K562 (cell line): ENCODE measurements at regions not wholly inside any gene's neighbourhood (a gene's known extent, or its start where the extent isn't known, plus 50 kb on each side); places are given as distances from the start of the nearest gene placed in this dataset.

Experiments
- ATAC-seq: fragments of 200-7000 bp; cut with Tn5 transposase; 3 replicates; pipeline ENCODE4 v1.9.1; 2020; ENCODE audit warnings: moderate library complexity
- BruUV-seq: library from RNA; stranded (reverse); fragments of 400-500 nt; replicated peaks from 2 replicates; lab custom pipeline; 2021; lab: Mats Ljungman, UMichigan
- CTCF ChIA-PET: fragments of 300-600 bp; formaldehyde crosslinking; extraction: SDS; loops from one replicate; lab custom pipeline; 2021; ENCODE audit warnings: low intra/inter-chr PET ratio; lab: Yijun Ruan, JAX
- POLR2A ChIA-PET: fragments of 300-600, 350-650 bp; sonication (Branson Sonifier 250); formaldehyde crosslinking; extraction: SDS; loops from one replicate; lab custom pipeline; 2021; ENCODE audit warnings: antibody characterized with exemption, inconsistent platforms; lab: Yijun Ruan, JAX
- DNase-seq, 4 experiments: peaks; one replicate each; pipeline versions ENCODE4 v3.0.0 to v3.0.0-alpha.2; 2011 to 2018; ENCODE audit warnings: low spot score in 3 of 4, mixed read lengths in 3 of 4; ENCODE audit errors: extremely low read depth in 1 of 4
- FAIRE-seq: peaks from 2 replicates; lab custom pipeline; 2011; peaks lifted over from hg19 to GRCh38; lab: Jason Lieb, UNC
- H2AFZ ChIP-seq: 2 replicates; pipeline ENCODE4 v1.6.0; 2011; ENCODE audit warnings: low read depth, low read length, control low read depth, inconsistent platforms
- H3K27ac ChIP-seq: fragments of 200-600 bp; 3 replicates; pipeline ENCODE4 v1.8.0; 2011; ENCODE audit warnings: low read depth, mild to moderate bottlenecking, control low read depth, inconsistent platforms, low read length, moderate library complexity, mixed read lengths; ENCODE audit errors: extremely low read depth
- H3K27me3 ChIP-seq, 2 experiments: fragments of 300-600 bp in 1 of 2; 2 replicates in 1 of 2; 3 replicates in 1 of 2; pipeline versions ENCODE4 v1.6.0 to v1.8.0; 2011; ENCODE audit warnings: inconsistent platforms in 2 of 2, low read length in 2 of 2, mild to moderate bottlenecking in 1 of 2, mixed read lengths in 1 of 2, moderate library complexity in 1 of 2; ENCODE audit not compliant: control insufficient read depth in 2 of 2, insufficient read depth in 2 of 2
- H3K36me3 ChIP-seq: fragments of 300-600 bp; 3 replicates; pipeline ENCODE4 v1.8.0; 2011; ENCODE audit warnings: mild to moderate bottlenecking, low read length, inconsistent platforms; ENCODE audit not compliant: control insufficient read depth, insufficient read depth
- H3K4me1 ChIP-seq, 2 experiments: fragments of 200-600 bp in 1 of 2; replicated peaks in 1 of 2; 2 replicates in 1 of 2; 3 replicates in 1 of 2; pipeline versions ENCODE4 v1.5.1 to v1.8.0; 2011; ENCODE audit warnings: inconsistent platforms in 2 of 2, low read length in 2 of 2, mild to moderate bottlenecking in 1 of 2, mixed read lengths in 1 of 2, moderate library complexity in 1 of 2; ENCODE audit not compliant: control insufficient read depth in 2 of 2, insufficient read depth in 2 of 2
- H3K4me2 ChIP-seq: 2 replicates; pipeline ENCODE4 v1.6.1; 2011; ENCODE audit warnings: low read length, control low read depth, inconsistent platforms, mixed read lengths; ENCODE audit not compliant: insufficient read depth
- H3K4me3 ChIP-seq: fragments of 200-600 bp; sonication (generic), shearing (Covaris generic); 2 replicates; pipeline ENCODE4 v1.5.1; 2016; ENCODE audit warnings: control low read depth, inconsistent platforms
- H3K79me2 ChIP-seq: fragments of 200-600 bp; 3 replicates; pipeline ENCODE4 v1.8.0; 2011; ENCODE audit warnings: low read length, inconsistent platforms; ENCODE audit not compliant: control insufficient read depth, insufficient read depth
- H3K9ac ChIP-seq, 2 experiments: 2 replicates each; pipeline versions ENCODE4 v1.6.0 to v1.6.1; 2011; ENCODE audit warnings: low read depth in 2 of 2, low read length in 2 of 2, control low read depth in 1 of 2, inconsistent platforms in 1 of 2, mild to moderate bottlenecking in 1 of 2, mixed read lengths in 1 of 2; ENCODE audit not compliant: insufficient read depth in 1 of 2
- H3K9me1 ChIP-seq: one replicate; pipeline ENCODE4 v1.6.0; 2011; ENCODE audit warnings: inconsistent platforms, mild to moderate bottlenecking, low read length, moderate library complexity; ENCODE audit not compliant: control insufficient read depth, insufficient read depth
- H3K9me3 ChIP-seq: replicated peaks from 2 replicates; pipeline ENCODE4 v1.5.1; 2011; ENCODE audit warnings: low read depth, low read length, inconsistent platforms; ENCODE audit not compliant: control insufficient read depth, insufficient read depth
- H4K20me1 ChIP-seq: replicated peaks from 2 replicates; pipeline ENCODE4 v1.6.1; 2011; ENCODE audit warnings: low read length, inconsistent platforms, mixed read lengths; ENCODE audit not compliant: control insufficient read depth, insufficient read depth
- BRD9 ChIP-seq: fragments of 450-650 bp; IDR thresholded peaks from 2 replicates; pipeline ENCODE4 v1.6.1; 2018; ENCODE audit warnings: low read depth; ENCODE audit not compliant: partially characterized antibody
- CBX1 ChIP-seq: sonication (generic); IDR thresholded peaks from 2 replicates; pipeline ENCODE4 v1.6.1; 2016; ENCODE audit warnings: antibody characterized with exemption, low read depth, mild to moderate bottlenecking
- DNMT1 ChIP-seq: fragments of 450-650 bp; IDR thresholded peaks from 2 replicates; pipeline ENCODE4 v1.6.1; 2016; ENCODE audit warnings: antibody characterized with exemption, mild to moderate bottlenecking
- FOXM1 ChIP-seq, 2 experiments: fragments of 450-650 bp in 1 of 2; sonication (generic) in 1 of 2; formaldehyde crosslinking in 1 of 2; IDR thresholded peaks; 2 replicates each; pipeline versions ENCODE4 v1.6.1 to v1.9.0; 2017 to 2022; ENCODE audit warnings: low read depth in 2 of 2, mild to moderate bottlenecking in 2 of 2, missing genetic modification reagents in 1 of 2, moderate library complexity in 1 of 2
- HMG20A ChIP-seq: fragments of 450-650 bp; formaldehyde crosslinking; conservative IDR thresholded peaks from 2 replicates; pipeline ENCODE4 v1.4.0; 2020; ENCODE audit warnings: mild to moderate bottlenecking, mixed read lengths
- NKRF ChIP-seq: fragments of 450-650 bp; IDR thresholded peaks from 2 replicates; pipeline ENCODE4 v1.6.1; 2016; ENCODE audit warnings: borderline replicate concordance
- OTX1 ChIP-seq: fragments of 450-650 bp; formaldehyde crosslinking; IDR thresholded peaks from 2 replicates; pipeline ENCODE4 v1.4.0; 2022; ENCODE audit warnings: mild to moderate bottlenecking
- PRPF4 ChIP-seq: fragments of 200-400 bp; formaldehyde crosslinking; IDR thresholded peaks from one replicate; pipeline ENCODE4 v1.6.1; 2017; ENCODE audit warnings: low read length, low read depth, mild to moderate bottlenecking; ENCODE audit not compliant: insufficient read depth, poor library complexity, severe bottlenecking
- RNF2 ChIP-seq: sonication (generic); IDR thresholded peaks from 2 replicates; pipeline ENCODE4 v1.6.1; 2016
- SFPQ ChIP-seq: fragments of 200-400 bp; formaldehyde crosslinking; IDR thresholded peaks from 2 replicates; pipeline ENCODE4 v1.6.1; 2017; ENCODE audit warnings: mild to moderate bottlenecking, low read depth, low read length, moderate library complexity
- SIX5 ChIP-seq, 2 experiments: IDR thresholded peaks; 2 replicates each; pipeline ENCODE4 v1.6.1; 2011; ENCODE audit warnings: low read length in 2 of 2, borderline replicate concordance in 1 of 2, low read depth in 1 of 2, mild to moderate bottlenecking in 1 of 2, moderate library complexity in 1 of 2; ENCODE audit not compliant: insufficient read depth in 1 of 2
- SMC3 ChIP-seq: conservative IDR thresholded peaks from 2 replicates; pipeline ENCODE4 v1.6.1; 2011; ENCODE audit warnings: low read depth, low read length, improper control_type of control experiment; ENCODE audit not compliant: insufficient read depth
- TAF15 ChIP-seq: fragments of 200-400 bp; formaldehyde crosslinking; IDR thresholded peaks from 2 replicates; pipeline ENCODE4 v1.6.1; 2017; ENCODE audit warnings: mild to moderate bottlenecking, low read depth, low read length, moderate library complexity
- TCF7 ChIP-seq: sonication (generic); IDR thresholded peaks from 2 replicates; pipeline ENCODE4 v1.6.1; 2016; ENCODE audit warnings: antibody characterized with exemption, borderline replicate concordance
- TCFL5 ChIP-seq: fragments of 250-450 bp; sonication (Bioruptor Pico); conservative IDR thresholded peaks from 2 replicates; pipeline ENCODE4 v1.6.1; 2021; ENCODE audit warnings: mild to moderate bottlenecking, moderate library complexity, matching md5 sums
- ZFPM2 ChIP-seq: fragments of 250-450 bp; sonication (Bioruptor Pico); IDR thresholded peaks from 2 replicates; pipeline ENCODE4 v1.5.1; 2022; ENCODE audit warnings: mild to moderate bottlenecking
- ZNF282 ChIP-seq: sonication (generic); formaldehyde crosslinking; IDR thresholded peaks from 2 replicates; pipeline ENCODE4 v1.8.1; 2023; ENCODE audit warnings: missing genetic modification reagents
- ZNF57 ChIP-seq: fragments of 450-650 bp; formaldehyde crosslinking; IDR thresholded peaks from 2 replicates; pipeline ENCODE4 v1.4.0; 2020; ENCODE audit warnings: mild to moderate bottlenecking, moderate library complexity
- WGBS: fragments of 100-300 bp; shearing (Covaris generic); methylation state at CpG from one replicate; pipeline ENCODE4 v1.1.6; 2016; ENCODE audit warnings: low coverage, mixed read lengths; ENCODE audit not compliant: insufficient coverage; ENCODE audit errors: missing lambda C conversion rate; 5-methylcytosine and 5-hydroxymethylcytosine counted together
- in situ Hi-C: fragments of 300-500 bp; cut with MboI; formaldehyde crosslinking; loops from 4 replicates; pipeline ENCODE4 v1.15.0; 2018; ENCODE audit warnings: inconsistent platforms, mixed read lengths
- intact Hi-C: fragments of 100-400 bp; cut with micrococcal nuclease; formaldehyde crosslinking; loops from 2 replicates; pipeline ENCODE4 v1.14.2; 2022

- no peak for TF ChIP-seq NKRF
- no peak for TF ChIP-seq ZNF57 (CRISPR knock-in tag)
- no peak for TF ChIP-seq SIX5 (IDR thresholded peaks at IDR 0.05; ENCODE audit: borderline replicate concordance in 1 of 2, insufficient read depth in 1 of 2, low read depth in 1 of 2, low read length in 2 of 2)
- TF ChIP-seq, all 486 proteins: peak for 0
These were observed 252.6 kb upstream of the IGFBP3 start (continued) for GRCh38 chr7:46173476-46174195.

GRCh38 chr7:46170792-46171191 is 249.7 kb upstream of the IGFBP3 start:
- no peaks in the 10 kb centered on the region for H3K79me2 ChIP-seq
- no peaks in the 10 kb centered on the region for H3K27me3 ChIP-seq
- no peak overlapping the region for H3K9ac ChIP-seq
- no peak for DNase-seq
- CTCF ChIA-PET, result no interaction called here
- no peak for FAIRE-seq
- no peaks in the 10 kb centered on the region for H3K4me1 ChIP-seq
- 0% methylated on average over 1 of the region's 1 CpG for WGBS
- no peak overlapping the region for H2AFZ ChIP-seq
- H3K9me1 ChIP-seq, result no peaks in the 10 kb centered on the region
- H3K27ac ChIP-seq, result no peak overlapping the region
- no peaks in the 10 kb centered on the region for H4K20me1 ChIP-seq
- ATAC-seq, result no peak
- BruUV-seq, result no TSS peak
- H3K4me2 ChIP-seq, result no peak overlapping the region
- POLR2A ChIA-PET, result no interaction called here
- no peaks in the 10 kb centered on the region for H3K9me3 ChIP-seq
- in situ Hi-C loops, result no loop called here
- no peaks in the 10 kb centered on the region for H3K36me3 ChIP-seq
- H3K4me3 ChIP-seq, result no peak overlapping the region
- intact Hi-C loops, result no loop called here
- no peak for TF ChIP-seq PRPF4
- no peak for TF ChIP-seq SMC3
- no peak for TF ChIP-seq ZNF282 (CRISPR knock-in tag)
- TF ChIP-seq DNMT1, result no peak
- no peak for TF ChIP-seq ZFPM2 (CRISPR knock-in tag)
- no peak for TF ChIP-seq OTX1 (CRISPR knock-in tag)
- no peak for TF ChIP-seq HMG20A
- TF ChIP-seq CBX1, result no peak
- TF ChIP-seq TCFL5, result no peak
- no peak for TF ChIP-seq TAF15
- TF ChIP-seq TCF7, result no peak
- no peak for TF ChIP-seq RNF2
- TF ChIP-seq SFPQ, result no peak
- no peak for TF ChIP-seq BRD9
- no peak for TF ChIP-seq FOXM1 (IDR thresholded peaks at IDR 0.05; ENCODE audit: low read depth)
- TF ChIP-seq FOXM1 (CRISPR knock-in tag; IDR thresholded peaks at IDR 0.05; ENCODE audit: low read depth), result no peak
